ENCODE measurements at regions not wholly inside any gene's neighbourhood (a gene's known extent, or its start where the extent isn't known, plus 50 kb on each side); places are given as distances from the start of the nearest gene placed in this dataset.

DNA sequence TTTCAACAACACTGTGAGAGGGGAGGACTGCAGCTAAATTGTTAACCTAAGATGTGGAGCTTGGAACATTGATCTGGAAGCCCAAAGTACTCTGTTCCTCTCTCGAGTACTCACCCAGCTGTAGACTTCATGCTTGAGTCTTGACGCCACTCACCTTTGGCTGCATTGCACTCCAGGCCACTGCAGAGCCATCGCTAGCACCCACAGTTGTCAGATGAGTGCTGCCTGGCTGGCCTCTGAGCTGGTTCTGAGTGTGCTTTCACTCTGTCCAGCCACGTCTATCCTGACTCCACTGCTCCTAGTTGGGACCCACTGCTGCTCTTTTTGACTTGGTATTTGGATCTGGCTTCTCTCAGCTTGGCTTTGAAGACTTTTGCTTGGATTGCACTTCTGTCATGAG lies 552.1 kb downstream of the DCDC2C start:
- H2AK5ac ChIP-seq (ENCODE audit: low read depth, low read length): no peak overlapping the region
- peaks cover 2% of the 10 kb centered on the region for H3K79me1 ChIP-seq (ENCODE audit: low read depth, low read length)
- no peak overlapping the region for H2AFZ ChIP-seq (ENCODE audit: low read length)
- no peak overlapping the region for H2BK12ac ChIP-seq (ENCODE audit: low read length)
- peaks cover 0 to 5% of the 10 kb centered on the region in 2 donors for H3K4me1 ChIP-seq (ENCODE audit: control insufficient read depth in 2 of 2, insufficient read depth in 1 of 2, low read depth in 1 of 2, low read length in 2 of 2)
- H3K27me3 ChIP-seq (ENCODE audit: control insufficient read depth in 3 of 3, insufficient read depth in 3 of 3, low read depth in 1 of 3, low read length in 3 of 3): peaks cover 0 to 3% (median 0%) of the 10 kb centered on the region in 3 experiments
- DNase-seq (ENCODE audit: low spot score): no peak
- no CpG with 5 or more reads among the region's 4 CpGs for WGBS, 2 donors (ENCODE audit: extremely low coverage in 2 of 2, insufficient read length in 2 of 2, insufficient replicate concordance in 1 of 2)
- peak overlapping the region; percentile 31 for H3K18ac ChIP-seq (ENCODE audit: low read length)
- no peak overlapping the region for H3K23ac ChIP-seq (ENCODE audit: low read depth, low read length, poor library complexity)
- H2BK120ac ChIP-seq (ENCODE audit: low read depth, low read length): no peak overlapping the region
- no peak overlapping the region for H3K9ac ChIP-seq (ENCODE audit: low read depth, low read length, poor library complexity)
- H3K36me3 ChIP-seq (replicated peaks in 1 of 2; ENCODE audit: control insufficient read depth in 2 of 2, insufficient read depth in 2 of 2, low read length in 2 of 2): no peaks in the 10 kb centered on the region
- H4K8ac ChIP-seq (ENCODE audit: low read depth, low read length): no peak overlapping the region
- H2BK15ac ChIP-seq (ENCODE audit: low read length): no peak overlapping the region
- H3K4ac ChIP-seq (ENCODE audit: low read length): no peak overlapping the region
- no peak overlapping the region for H3K4me2 ChIP-seq (ENCODE audit: insufficient read depth, low read length, poor library complexity, severe bottlenecking)
- peaks cover 0 to 1% of the 10 kb centered on the region in 2 donors for H3K9me3 ChIP-seq (replicated peaks in 1 of 2; ENCODE audit: control insufficient read depth in 2 of 2, insufficient read depth in 1 of 2, low read depth in 1 of 2, low read length in 2 of 2)
- peak overlapping the region; percentile 77 for H3K14ac ChIP-seq (ENCODE audit: low read length)
- no peak overlapping the region for H3K4me3 ChIP-seq (ENCODE audit: low read length in 2 of 2)
- no peak overlapping the region for H4K91ac ChIP-seq (ENCODE audit: low read depth, low read length, poor library complexity)
- H3K27ac ChIP-seq (replicated peaks; ENCODE audit: low read length): no peak overlapping the region
- H2BK5ac ChIP-seq (ENCODE audit: low read length): no peak overlapping the region

GRCh38 chr2:4256351-4256750 lies 553.0 kb downstream of the DCDC2C start:
- no peak overlapping the region for H2BK120ac ChIP-seq (ENCODE audit: low read depth, low read length)
- H2BK12ac ChIP-seq (ENCODE audit: low read length): no peak overlapping the region
- no CpG with 5 or more reads among the region's 4 CpGs for WGBS, 2 donors (ENCODE audit: extremely low coverage in 2 of 2, insufficient read length in 2 of 2, insufficient replicate concordance in 1 of 2)

DNA sequence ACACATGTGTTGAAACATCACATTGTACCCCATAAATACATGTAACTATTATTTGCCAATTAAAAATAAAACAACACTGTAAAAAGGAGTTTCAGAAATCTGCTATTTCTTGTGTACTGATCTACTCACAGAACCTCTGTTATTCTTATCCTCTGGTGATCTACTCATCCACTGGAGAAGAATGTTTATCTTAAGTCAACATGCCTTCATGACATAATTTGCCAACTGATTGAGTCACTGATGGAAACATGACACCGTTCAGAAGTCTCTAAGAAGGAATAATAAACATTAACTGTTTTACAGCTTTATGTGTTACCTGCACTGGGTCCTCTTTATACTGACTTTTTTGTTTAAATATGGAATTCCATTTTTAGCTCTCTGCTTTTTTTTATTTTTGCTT lies 555.2 kb downstream of the DCDC2C start:
- Histone ChIP-seq H3K4me2 (ENCODE audit: insufficient read depth, low read length, poor library complexity, severe bottlenecking) (no peak overlapping the region), H3K14ac (ENCODE audit: low read length) (no peak overlapping the region), H4K8ac (ENCODE audit: low read depth, low read length) (no peak overlapping the region), H3K27me3 (ENCODE audit: control insufficient read depth in 3 of 3, insufficient read depth in 3 of 3, low read depth in 1 of 3, low read length in 3 of 3) (peaks cover 0 to 3% (median 0%) of the 10 kb centered on the region in 3 experiments), H3K79me1 (ENCODE audit: low read depth, low read length) (peaks cover 2% of the 10 kb centered on the region), H4K91ac (ENCODE audit: low read depth, low read length, poor library complexity) (no peak overlapping the region), H2AK5ac (ENCODE audit: low read depth, low read length) (no peak overlapping the region), H3K23ac (ENCODE audit: low read depth, low read length, poor library complexity) (no peak overlapping the region), H2AFZ (ENCODE audit: low read length) (no peak overlapping the region), H2BK120ac (ENCODE audit: low read depth, low read length) (no peak overlapping the region), H2BK15ac (ENCODE audit: low read length) (no peak overlapping the region), H3K27ac (replicated peaks; ENCODE audit: low read length) (no peak overlapping the region), H3K4me3 (ENCODE audit: low read length in 2 of 2) (no peak overlapping the region), H2BK5ac (ENCODE audit: low read length) (no peak overlapping the region), H3K18ac (ENCODE audit: low read length) (no peak overlapping the region), H2BK12ac (ENCODE audit: low read length) (no peak overlapping the region), H3K9me3 (replicated peaks in 1 of 2; ENCODE audit: control insufficient read depth in 2 of 2, insufficient read depth in 1 of 2, low read depth in 1 of 2, low read length in 2 of 2) (peaks cover 0 to 1% of the 10 kb centered on the region in 2 donors), H3K9ac (ENCODE audit: low read depth, low read length, poor library complexity) (no peak overlapping the region), H3K4me1 (ENCODE audit: control insufficient read depth in 2 of 2, insufficient read depth in 1 of 2, low read depth in 1 of 2, low read length in 2 of 2) (peaks cover 0 to 5% of the 10 kb centered on the region in 2 donors), H3K36me3 (replicated peaks in 1 of 2; ENCODE audit: control insufficient read depth in 2 of 2, insufficient read depth in 2 of 2, low read length in 2 of 2) (no peaks in the 10 kb centered on the region), H3K4ac (ENCODE audit: low read length) (no peak overlapping the region)
- DNase-seq (ENCODE audit: low spot score): no peak
- WGBS, 2 donors (ENCODE audit: extremely low coverage in 2 of 2, insufficient read length in 2 of 2, insufficient replicate concordance in 1 of 2): no CpG with 5 or more reads among the region's 1 CpG

More at GRCh38 chr2:4256351-4256750, 553.0 kb downstream of the DCDC2C start:
- Histone ChIP-seq H3K9ac (ENCODE audit: low read depth, low read length, poor library complexity) (no peak overlapping the region), H3K9me3 (replicated peaks in 1 of 2; ENCODE audit: control insufficient read depth in 2 of 2, insufficient read depth in 1 of 2, low read depth in 1 of 2, low read length in 2 of 2) (peaks cover 0 to 1% of the 10 kb centered on the region in 2 donors), H3K4me2 (ENCODE audit: insufficient read depth, low read length, poor library complexity, severe bottlenecking) (no peak overlapping the region), H3K23ac (ENCODE audit: low read depth, low read length, poor library complexity) (no peak overlapping the region), H3K4me1 (ENCODE audit: control insufficient read depth in 2 of 2, insufficient read depth in 1 of 2, low read depth in 1 of 2, low read length in 2 of 2) (peaks cover 0 to 5% of the 10 kb centered on the region in 2 donors), H2BK5ac (ENCODE audit: low read length) (no peak overlapping the region), H3K4me3 (ENCODE audit: low read length in 2 of 2) (no peak overlapping the region), H3K79me1 (ENCODE audit: low read depth, low read length) (peaks cover 2% of the 10 kb centered on the region), H3K27me3 (ENCODE audit: control insufficient read depth in 3 of 3, insufficient read depth in 3 of 3, low read depth in 1 of 3, low read length in 3 of 3) (peaks cover 0 to 3% (median 0%) of the 10 kb centered on the region in 3 experiments), H3K4ac (ENCODE audit: low read length) (no peak overlapping the region), H2AFZ (ENCODE audit: low read length) (no peak overlapping the region), H3K18ac (ENCODE audit: low read length) (no peak overlapping the region), H3K14ac (ENCODE audit: low read length) (no peak overlapping the region), H3K36me3 (replicated peaks in 1 of 2; ENCODE audit: control insufficient read depth in 2 of 2, insufficient read depth in 2 of 2, low read length in 2 of 2) (no peaks in the 10 kb centered on the region), H3K27ac (replicated peaks; ENCODE audit: low read length) (no peak overlapping the region), H2BK15ac (ENCODE audit: low read length) (no peak overlapping the region), H4K8ac (ENCODE audit: low read depth, low read length) (no peak overlapping the region), H4K91ac (ENCODE audit: low read depth, low read length, poor library complexity) (no peak overlapping the region), H2AK5ac (ENCODE audit: low read depth, low read length) (no peak overlapping the region)
- DNase-seq (ENCODE audit: low spot score): no peak

GRCh38 chr2:4265936-4266335 lies 562.6 kb downstream of the DCDC2C start:
- H2BK12ac ChIP-seq (ENCODE audit: low read length): no peak overlapping the region

More at GRCh38 chr2:4265936-4266335, 562.6 kb downstream of the DCDC2C start:
- Histone ChIP-seq H3K4ac (ENCODE audit: low read length) (no peak overlapping the region), H3K18ac (ENCODE audit: low read length) (peak overlapping the region; percentile 35), H2BK15ac (ENCODE audit: low read length) (no peak overlapping the region), H2AFZ (ENCODE audit: low read length) (peak overlapping the region; percentile 24), H3K14ac (ENCODE audit: low read length) (no peak overlapping the region), H3K27me3 (ENCODE audit: control insufficient read depth in 3 of 3, insufficient read depth in 3 of 3, low read depth in 1 of 3, low read length in 3 of 3) (no peaks in the 10 kb centered on the region), H3K23ac (ENCODE audit: low read depth, low read length, poor library complexity) (no peak overlapping the region), H3K4me2 (ENCODE audit: insufficient read depth, low read length, poor library complexity, severe bottlenecking) (no peak overlapping the region), H3K36me3 (replicated peaks in 1 of 2; ENCODE audit: control insufficient read depth in 2 of 2, insufficient read depth in 2 of 2, low read length in 2 of 2) (no peaks in the 10 kb centered on the region), H2BK120ac (ENCODE audit: low read depth, low read length) (no peak overlapping the region), H3K9ac (ENCODE audit: low read depth, low read length, poor library complexity) (no peak overlapping the region), H4K91ac (ENCODE audit: low read depth, low read length, poor library complexity) (no peak overlapping the region), H3K4me1 (ENCODE audit: control insufficient read depth in 2 of 2, insufficient read depth in 1 of 2, low read depth in 1 of 2, low read length in 2 of 2) (no peaks in the 10 kb centered on the region), H3K27ac (replicated peaks; ENCODE audit: low read length) (no peak overlapping the region), H3K79me1 (ENCODE audit: low read depth, low read length) (no peaks in the 10 kb centered on the region), H4K8ac (ENCODE audit: low read depth, low read length) (no peak overlapping the region), H2BK5ac (ENCODE audit: low read length) (no peak overlapping the region), H3K4me3 (ENCODE audit: low read length in 2 of 2) (no peak overlapping the region), H2AK5ac (ENCODE audit: low read depth, low read length) (no peak overlapping the region), H3K9me3 (replicated peaks in 1 of 2; ENCODE audit: control insufficient read depth in 2 of 2, insufficient read depth in 1 of 2, low read depth in 1 of 2, low read length in 2 of 2) (no peaks in the 10 kb centered on the region)
- no peak for DNase-seq (ENCODE audit: low spot score)
- no CpG with 5 or more reads among the region's 4 CpGs for whole genome bisulfite sequencing, 2 donors (ENCODE audit: extremely low coverage in 2 of 2, insufficient read length in 2 of 2, insufficient replicate concordance in 1 of 2)
